K562 (cell line): ENCODE measurements at regions not wholly inside any gene's neighbourhood (a gene's known extent, or its start where the extent isn't known, plus 50 kb on each side); places are given as distances from the start of the nearest gene placed in this dataset.

Experiments
- ATAC-seq: fragments of 200-7000 bp; cut with Tn5 transposase; 3 replicates; pipeline ENCODE4 v1.9.1; 2020; ENCODE audit warnings: moderate library complexity
- BruUV-seq: library from RNA; stranded (reverse); fragments of 400-500 nt; replicated peaks from 2 replicates; lab custom pipeline; 2021; lab: Mats Ljungman, UMichigan
- CTCF ChIA-PET: fragments of 300-600 bp; formaldehyde crosslinking; extraction: SDS; loops from one replicate; lab custom pipeline; 2021; ENCODE audit warnings: low intra/inter-chr PET ratio; lab: Yijun Ruan, JAX
- POLR2A ChIA-PET: fragments of 300-600, 350-650 bp; sonication (Branson Sonifier 250); formaldehyde crosslinking; extraction: SDS; loops from one replicate; lab custom pipeline; 2021; ENCODE audit warnings: antibody characterized with exemption, inconsistent platforms; lab: Yijun Ruan, JAX
- DNase-seq, 4 experiments: peaks; one replicate each; pipeline versions ENCODE4 v3.0.0 to v3.0.0-alpha.2; 2011 to 2018; ENCODE audit warnings: low spot score in 3 of 4, mixed read lengths in 3 of 4; ENCODE audit errors: extremely low read depth in 1 of 4
- FAIRE-seq: peaks from 2 replicates; lab custom pipeline; 2011; peaks lifted over from hg19 to GRCh38; lab: Jason Lieb, UNC
- H2AFZ ChIP-seq: 2 replicates; pipeline ENCODE4 v1.6.0; 2011; ENCODE audit warnings: low read depth, low read length, control low read depth, inconsistent platforms
- H3K27ac ChIP-seq: fragments of 200-600 bp; 3 replicates; pipeline ENCODE4 v1.8.0; 2011; ENCODE audit warnings: low read depth, mild to moderate bottlenecking, control low read depth, inconsistent platforms, low read length, moderate library complexity, mixed read lengths; ENCODE audit errors: extremely low read depth
- H3K27me3 ChIP-seq, 2 experiments: fragments of 300-600 bp in 1 of 2; 2 replicates in 1 of 2; 3 replicates in 1 of 2; pipeline versions ENCODE4 v1.6.0 to v1.8.0; 2011; ENCODE audit warnings: inconsistent platforms in 2 of 2, low read length in 2 of 2, mild to moderate bottlenecking in 1 of 2, mixed read lengths in 1 of 2, moderate library complexity in 1 of 2; ENCODE audit not compliant: control insufficient read depth in 2 of 2, insufficient read depth in 2 of 2
- H3K36me3 ChIP-seq: fragments of 300-600 bp; 3 replicates; pipeline ENCODE4 v1.8.0; 2011; ENCODE audit warnings: mild to moderate bottlenecking, low read length, inconsistent platforms; ENCODE audit not compliant: control insufficient read depth, insufficient read depth
- H3K4me1 ChIP-seq, 2 experiments: fragments of 200-600 bp in 1 of 2; replicated peaks in 1 of 2; 2 replicates in 1 of 2; 3 replicates in 1 of 2; pipeline versions ENCODE4 v1.5.1 to v1.8.0; 2011; ENCODE audit warnings: inconsistent platforms in 2 of 2, low read length in 2 of 2, mild to moderate bottlenecking in 1 of 2, mixed read lengths in 1 of 2, moderate library complexity in 1 of 2; ENCODE audit not compliant: control insufficient read depth in 2 of 2, insufficient read depth in 2 of 2
- H3K4me2 ChIP-seq: 2 replicates; pipeline ENCODE4 v1.6.1; 2011; ENCODE audit warnings: low read length, control low read depth, inconsistent platforms, mixed read lengths; ENCODE audit not compliant: insufficient read depth
- H3K4me3 ChIP-seq: fragments of 200-600 bp; sonication (generic), shearing (Covaris generic); 2 replicates; pipeline ENCODE4 v1.5.1; 2016; ENCODE audit warnings: control low read depth, inconsistent platforms
- H3K79me2 ChIP-seq: fragments of 200-600 bp; 3 replicates; pipeline ENCODE4 v1.8.0; 2011; ENCODE audit warnings: low read length, inconsistent platforms; ENCODE audit not compliant: control insufficient read depth, insufficient read depth
- H3K9ac ChIP-seq, 2 experiments: 2 replicates each; pipeline versions ENCODE4 v1.6.0 to v1.6.1; 2011; ENCODE audit warnings: low read depth in 2 of 2, low read length in 2 of 2, control low read depth in 1 of 2, inconsistent platforms in 1 of 2, mild to moderate bottlenecking in 1 of 2, mixed read lengths in 1 of 2; ENCODE audit not compliant: insufficient read depth in 1 of 2
- H3K9me1 ChIP-seq: one replicate; pipeline ENCODE4 v1.6.0; 2011; ENCODE audit warnings: inconsistent platforms, mild to moderate bottlenecking, low read length, moderate library complexity; ENCODE audit not compliant: control insufficient read depth, insufficient read depth
- H3K9me3 ChIP-seq: replicated peaks from 2 replicates; pipeline ENCODE4 v1.5.1; 2011; ENCODE audit warnings: low read depth, low read length, inconsistent platforms; ENCODE audit not compliant: control insufficient read depth, insufficient read depth
- H4K20me1 ChIP-seq: replicated peaks from 2 replicates; pipeline ENCODE4 v1.6.1; 2011; ENCODE audit warnings: low read length, inconsistent platforms, mixed read lengths; ENCODE audit not compliant: control insufficient read depth, insufficient read depth
- DPF2 ChIP-seq: fragments of 450-650 bp; IDR thresholded peaks from 2 replicates; pipeline ENCODE4 v1.6.1; 2016
- ETS1 ChIP-seq: conservative IDR thresholded peaks from 2 replicates; pipeline ENCODE4 v1.6.1; 2011; ENCODE audit warnings: low read depth, mild to moderate bottlenecking, low read length; ENCODE audit not compliant: control insufficient read depth
- MCM7 ChIP-seq, 2 experiments: fragments of 450-650 bp; IDR thresholded peaks; 2 replicates each; pipeline ENCODE4 v1.6.1; 2016 to 2018
- MEF2D ChIP-seq: conservative IDR thresholded peaks from 2 replicates; pipeline ENCODE4 v1.6.1; 2016; ENCODE audit warnings: low read depth, missing genetic modification characterization, missing compliant biosample characterization
- PRMT5 ChIP-seq: sonication (generic); formaldehyde crosslinking; IDR thresholded peaks from 2 replicates; pipeline ENCODE4 v1.5.0; 2020; ENCODE audit warnings: missing genetic modification reagents
- RBFOX2 ChIP-seq: fragments of 200-400 bp; formaldehyde crosslinking; IDR thresholded peaks from 2 replicates; pipeline ENCODE4 v1.6.1; 2017; ENCODE audit warnings: low read depth, mild to moderate bottlenecking, low read length, moderate library complexity
- RFX5 ChIP-seq: IDR thresholded peaks from 2 replicates; pipeline ENCODE4 v1.6.1; 2011; ENCODE audit warnings: low read depth, mild to moderate bottlenecking, improper control_type of control experiment, low read length
- SMARCB1 ChIP-seq: IDR thresholded peaks from 2 replicates; pipeline ENCODE4 v1.6.1; 2011; ENCODE audit warnings: improper control_type of control experiment, low read depth; ENCODE audit not compliant: insufficient read length
- TOE1 ChIP-seq, 2 experiments: fragments of 450-650 bp in 1 of 2; sonication (generic) in 1 of 2; formaldehyde crosslinking in 1 of 2; IDR thresholded peaks; 2 replicates each; pipeline versions ENCODE4 v1.7.1 to v1.8.0; 2016 to 2022; ENCODE audit warnings: borderline replicate concordance in 2 of 2, mild to moderate bottlenecking in 2 of 2, antibody characterized with exemption in 1 of 2, inconsistent platforms in 1 of 2, low read depth in 1 of 2, missing genetic modification reagents in 1 of 2, moderate library complexity in 1 of 2
- ZC3H4 ChIP-seq: sonication (generic); formaldehyde crosslinking; IDR thresholded peaks from 2 replicates; pipeline ENCODE4 v1.9.0; 2021; ENCODE audit warnings: missing genetic modification reagents, borderline replicate concordance
- ZFP30 ChIP-seq: fragments of 250-450 bp; sonication (Bioruptor Pico); IDR thresholded peaks from 2 replicates; pipeline ENCODE4 v1.8.0; 2022; ENCODE audit warnings: moderate library complexity, mild to moderate bottlenecking, inconsistent platforms, borderline replicate concordance
- ZHX1 ChIP-seq: fragments of 150-350 bp; conservative IDR thresholded peaks from 2 replicates; pipeline ENCODE4 v1.6.1; 2014; ENCODE audit warnings: low read length
- ZNF512 ChIP-seq: IDR thresholded peaks from 2 replicates; pipeline ENCODE4 v1.6.1; 2016; ENCODE audit warnings: missing genetic modification characterization, missing compliant biosample characterization
- ZNF589 ChIP-seq: fragments of 200-800 bp; sonication (Bioruptor generic); IDR thresholded peaks from 2 replicates; pipeline ENCODE4 v1.6.1; 2016; ENCODE audit warnings: low read depth, missing genetic modification characterization, missing compliant biosample characterization
- ZNF778 ChIP-seq: fragments of 450-650 bp; formaldehyde crosslinking; IDR thresholded peaks from 2 replicates; pipeline ENCODE4 v1.4.0; 2020; ENCODE audit warnings: mild to moderate bottlenecking, moderate library complexity
- WGBS: fragments of 100-300 bp; shearing (Covaris generic); methylation state at CpG from one replicate; pipeline ENCODE4 v1.1.6; 2016; ENCODE audit warnings: low coverage, mixed read lengths; ENCODE audit not compliant: insufficient coverage; ENCODE audit errors: missing lambda C conversion rate; 5-methylcytosine and 5-hydroxymethylcytosine counted together
- in situ Hi-C: fragments of 300-500 bp; cut with MboI; formaldehyde crosslinking; loops from 4 replicates; pipeline ENCODE4 v1.15.0; 2018; ENCODE audit warnings: inconsistent platforms, mixed read lengths
- intact Hi-C: fragments of 100-400 bp; cut with micrococcal nuclease; formaldehyde crosslinking; loops from 2 replicates; pipeline ENCODE4 v1.14.2; 2022

- no peak for TF ChIP-seq ZNF512 (tag)
- no peak for TF ChIP-seq DPF2
- TF ChIP-seq MCM7 (IDR thresholded peaks at IDR 0.05): no peak
- no peak for TF ChIP-seq ZNF778 (CRISPR knock-in tag)
Observed at GRCh38 chr11:114775875-114776621, 97.7 kb downstream of the NXPE2 start (continued).

GRCh38 chr11:114776956-114777355 is 98.6 kb downstream of the NXPE2 start:
- Histone ChIP-seq H3K36me3 (no peaks in the 10 kb centered on the region), H3K4me3 (no peak overlapping the region), H4K20me1 (no peaks in the 10 kb centered on the region), H3K4me2 (no peak overlapping the region), H3K9me3 (no peaks in the 10 kb centered on the region), H3K27ac (no peak overlapping the region), H3K9ac (no peak overlapping the region), H3K27me3 (peaks cover 0 to 6% of the 10 kb centered on the region in 2 experiments; a peak in 1 of 5 replicates), H3K4me1 (no peaks in the 10 kb centered on the region; a peak in 1 of 5 replicates), H3K79me2 (no peaks in the 10 kb centered on the region), H3K9me1 (no peaks in the 10 kb centered on the region), H2AFZ (no peak overlapping the region)
- 0% methylated on average over 3 of the region's 3 CpGs for WGBS
- ATAC-seq (no peak), FAIRE-seq (no peak), DNase-seq (no peak)
- ChIA-PET CTCF (no interaction called here), POLR2A (interaction anchor here (0.6 kb wide), 1 partner anchor 872 kb away, joined by 3 read pairs; no protein-coding TSS in a partner anchor)
- in situ Hi-C loops (loop anchor here (10.0 kb wide), 2 partner anchors 1498 to 1908 kb away; no protein-coding TSS in a partner anchor), intact Hi-C loops (loop anchor here (10.0 kb wide), 1 partner anchor 358 kb away; no protein-coding TSS in a partner anchor)
- BruUV-seq: no TSS peak
- no peak for TF ChIP-seq SMARCB1
- TF ChIP-seq RBFOX2: no peak
- TF ChIP-seq ETS1: no peak
- no peak for TF ChIP-seq ZFP30 (CRISPR knock-in tag)
- no peak for TF ChIP-seq MEF2D (tag)
- TF ChIP-seq ZHX1: no peak
- TF ChIP-seq RFX5: no peak
- no peak for TF ChIP-seq PRMT5 (CRISPR knock-in tag)
- no peak for TF ChIP-seq ZNF589
- no peak for TF ChIP-seq ZC3H4 (CRISPR knock-in tag)
- TF ChIP-seq TOE1 (IDR thresholded peaks at IDR 0.05; ENCODE audit: borderline replicate concordance): no peak
- TF ChIP-seq TOE1 (CRISPR knock-in tag; IDR thresholded peaks at IDR 0.05; ENCODE audit: borderline replicate concordance, low read depth): no peak
